Suprapubic skin (tissue), 3 donors: ENCODE measurements at regions not wholly inside any gene's neighbourhood (a gene's known extent, or its start where the extent isn't known, plus 50 kb on each side); places are given as distances from the start of the nearest gene placed in this dataset.

Experiments used
- CTCF ChIP-seq, 2 donors: fragments of 200-600 bp in 1 of 2; fragments of 450-650 bp in 1 of 2; sonication (generic) in 1 of 2; IDR thresholded peaks; one replicate each; pipeline ENCODE4 v1.5.1; 2016 to 2019; ENCODE audit warnings: antibody characterized with exemption in 2 of 2, mild to moderate bottlenecking in 1 of 2, moderate library complexity in 1 of 2
- POLR2A ChIP-seq, 2 donors: fragments of 450-650 bp; IDR thresholded peaks; one replicate each; pipeline ENCODE4 v1.6.1; 2017; ENCODE audit warnings: antibody characterized with exemption in 2 of 2, mild to moderate bottlenecking in 2 of 2, moderate library complexity in 2 of 2

- no peak for TF ChIP-seq CTCF (IDR thresholded peaks at IDR 0.05)
- no peak for TF ChIP-seq POLR2A (IDR thresholded peaks at IDR 0.05)
These were observed 111.8 kb upstream of the ATP1A1 start for GRCh38 chr1:116261227-116261626.
